Caco-2 (cell line): ENCODE measurements at regions not wholly inside any gene's neighbourhood (a gene's known extent, or its start where the extent isn't known, plus 50 kb on each side); places are given as distances from the start of the nearest gene placed in this dataset.
"Not testable (repeated sequence)": the region's sequence is repeated elsewhere in the genome, so short reads cannot be mapped to it uniquely, and the experiment has no call there.

Experiments used
- BruUV-seq: library from RNA; stranded (reverse); fragments of 400-500 nt; replicated peaks from 2 replicates; lab custom pipeline; 2021; lab: Mats Ljungman, UMichigan
- CTCF ChIA-PET: fragments of 300-600 bp; sonication (Branson Sonifier 250); formaldehyde crosslinking; loops from one replicate; lab custom pipeline; 2022; ENCODE audit warnings: antibody characterized with exemption; lab: Charles Lee
- POLR2A ChIA-PET: fragments of 300-600 bp; sonication (Branson Sonifier 250); formaldehyde crosslinking; loops from one replicate; lab custom pipeline; 2022; ENCODE audit warnings: antibody characterized with exemption; lab: Charles Lee
- DNase-seq, 2 experiments: peaks; one replicate each; pipeline versions ENCODE4 v3.0.0 to v3.0.0-alpha.2; 2020 to 2022
- H3K27me3 ChIP-seq: replicated peaks from 2 replicates; pipeline ENCODE4 v1.6.0; 2011; ENCODE audit warnings: low read length; ENCODE audit not compliant: control insufficient read depth, insufficient read depth
- H3K36me3 ChIP-seq: 2 replicates; pipeline ENCODE4 v1.5.1; 2011; ENCODE audit warnings: low read length; ENCODE audit not compliant: control insufficient read depth, insufficient read depth
- H3K4me1 ChIP-seq: fragments of 250-450 bp; sonication (Bioruptor Pico); 2 replicates; pipeline ENCODE4 v1.5.1; 2020; ENCODE audit warnings: mild to moderate bottlenecking
- H3K4me3 ChIP-seq: 2 replicates; pipeline ENCODE4 v1.5.1; 2011; ENCODE audit warnings: low read depth, mild to moderate bottlenecking, control low read depth, low read length
- H3K9me3 ChIP-seq: fragments of 250-450 bp; sonication (Bioruptor Pico); 2 replicates; pipeline ENCODE4 v1.5.1; 2020; ENCODE audit warnings: mild to moderate bottlenecking, moderate library complexity
- H3K27ac Mint-ChIP-seq: one replicate; pipeline ENCODE4 v1.8.0; 2022; ENCODE audit warnings: mixed read lengths; ENCODE audit not compliant: unreplicated experiment
- H3K27me3 Mint-ChIP-seq: one replicate; pipeline ENCODE4 v1.8.0; 2022; ENCODE audit warnings: mixed read lengths; ENCODE audit not compliant: insufficient read depth, unreplicated experiment
- H3K36me3 Mint-ChIP-seq: one replicate; pipeline ENCODE4 v1.8.0; 2022; ENCODE audit warnings: mild to moderate bottlenecking, mixed read lengths; ENCODE audit not compliant: insufficient read depth, unreplicated experiment
- H3K4me1 Mint-ChIP-seq: one replicate; pipeline ENCODE4 v1.8.0; 2022; ENCODE audit warnings: low read depth, mixed read lengths; ENCODE audit not compliant: unreplicated experiment
- H3K4me3 Mint-ChIP-seq: one replicate; pipeline ENCODE4 v1.8.0; 2022; ENCODE audit warnings: mild to moderate bottlenecking, moderate library complexity, mixed read lengths; ENCODE audit not compliant: unreplicated experiment
- H3K9me3 Mint-ChIP-seq: one replicate; pipeline ENCODE4 v1.8.0; 2022; ENCODE audit warnings: mixed read lengths; ENCODE audit not compliant: unreplicated experiment
- intact Hi-C: fragments of 100-400 bp; cut with micrococcal nuclease; formaldehyde crosslinking; loops from one replicate; pipeline ENCODE4 v1.10.0; 2022; ENCODE audit not compliant: unreplicated experiment
- TF ChIP-seq, protein P1 (sequence below), 2 experiments: fragments of 200-600 bp in 1 of 2; IDR thresholded peaks; 1 replicate in 1 of 2; 2 replicates in 1 of 2; pipeline versions ENCODE4 v1.5.1 to v1.8.0; 2011 to 2022; ENCODE audit warnings: antibody characterized with exemption in 1 of 2, control low read depth in 1 of 2, inconsistent platforms in 1 of 2, low read depth in 1 of 2, low read length in 1 of 2, mild to moderate bottlenecking in 1 of 2, moderate library complexity in 1 of 2; ENCODE audit not compliant: insufficient read depth in 1 of 2, severe bottlenecking in 1 of 2, unreplicated experiment in 1 of 2

DNA sequence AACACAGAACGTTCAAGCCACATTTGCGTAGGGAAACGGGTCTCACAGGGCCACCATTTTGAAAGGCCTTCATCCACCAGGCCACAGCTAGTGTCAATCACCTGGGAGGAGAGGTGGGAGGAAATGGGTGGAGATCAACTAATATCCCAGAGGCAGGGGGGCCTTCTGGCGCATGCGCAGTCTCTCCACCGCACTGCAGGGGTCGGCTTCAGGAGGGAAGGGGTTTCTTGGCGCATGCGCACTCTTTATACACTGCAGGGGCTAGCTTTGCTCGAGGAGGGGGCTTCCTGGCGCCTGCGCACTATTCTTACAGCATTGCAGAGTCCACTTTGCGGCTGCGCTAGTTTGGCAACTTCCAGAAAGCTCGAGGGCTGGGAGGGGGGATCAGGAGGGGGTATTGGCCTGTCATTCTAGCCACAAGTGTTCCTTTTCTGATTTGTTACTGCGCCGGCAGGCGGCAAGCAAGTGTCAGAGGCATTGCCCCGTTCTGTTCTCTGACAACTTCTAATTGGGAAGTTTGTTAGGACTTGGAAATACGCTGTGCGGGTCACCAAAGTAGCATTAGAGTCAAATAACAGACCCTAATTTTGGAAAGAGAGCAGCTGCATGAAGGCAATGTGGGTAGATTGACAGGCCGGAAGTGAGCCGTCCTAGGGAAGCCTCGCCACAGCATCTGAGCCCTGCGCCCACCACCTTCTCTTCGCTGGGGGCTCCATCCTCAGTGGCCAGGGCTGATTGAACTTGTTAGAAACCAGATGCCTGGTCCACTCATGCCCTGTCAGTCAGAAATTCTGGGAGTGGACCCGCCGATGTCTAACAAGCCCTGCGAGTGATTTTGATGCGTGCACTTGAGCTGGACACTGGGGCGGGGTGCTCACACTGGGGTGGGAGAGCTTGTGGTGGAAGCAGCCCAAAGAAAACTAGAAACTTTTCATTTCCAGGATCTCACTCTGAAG lies 173.5 kb upstream of the NDN start:
- no peaks in the 10 kb centered on the region for H3K4me1 ChIP-seq
- H3K36me3 ChIP-seq, result no peaks in the 10 kb centered on the region
- ChIA-PET POLR2A (no interaction called here), CTCF (interaction anchor here (0.6 kb wide), 1 partner anchor 194 kb away, joined by 8 read pairs; no protein-coding TSS in a partner anchor)
- Mint-ChIP-seq H3K4me1 (no peaks in the 10 kb centered on the region), H3K27me3 (peaks cover 13% of the 10 kb centered on the region), H3K9me3 (no peaks in the 10 kb centered on the region), H3K4me3 (no peak overlapping the region), H3K36me3 (no peaks in the 10 kb centered on the region), H3K27ac (no peak overlapping the region)
- H3K27me3 ChIP-seq, result no peaks in the 10 kb centered on the region
- no peak overlapping the region for H3K4me3 ChIP-seq
- no TSS peak for BruUV-seq
- intact Hi-C loops, result no loop called here
- no peaks in the 10 kb centered on the region for H3K9me3 ChIP-seq
- no peak for DNase-seq
- TF ChIP-seq, protein P1, sequence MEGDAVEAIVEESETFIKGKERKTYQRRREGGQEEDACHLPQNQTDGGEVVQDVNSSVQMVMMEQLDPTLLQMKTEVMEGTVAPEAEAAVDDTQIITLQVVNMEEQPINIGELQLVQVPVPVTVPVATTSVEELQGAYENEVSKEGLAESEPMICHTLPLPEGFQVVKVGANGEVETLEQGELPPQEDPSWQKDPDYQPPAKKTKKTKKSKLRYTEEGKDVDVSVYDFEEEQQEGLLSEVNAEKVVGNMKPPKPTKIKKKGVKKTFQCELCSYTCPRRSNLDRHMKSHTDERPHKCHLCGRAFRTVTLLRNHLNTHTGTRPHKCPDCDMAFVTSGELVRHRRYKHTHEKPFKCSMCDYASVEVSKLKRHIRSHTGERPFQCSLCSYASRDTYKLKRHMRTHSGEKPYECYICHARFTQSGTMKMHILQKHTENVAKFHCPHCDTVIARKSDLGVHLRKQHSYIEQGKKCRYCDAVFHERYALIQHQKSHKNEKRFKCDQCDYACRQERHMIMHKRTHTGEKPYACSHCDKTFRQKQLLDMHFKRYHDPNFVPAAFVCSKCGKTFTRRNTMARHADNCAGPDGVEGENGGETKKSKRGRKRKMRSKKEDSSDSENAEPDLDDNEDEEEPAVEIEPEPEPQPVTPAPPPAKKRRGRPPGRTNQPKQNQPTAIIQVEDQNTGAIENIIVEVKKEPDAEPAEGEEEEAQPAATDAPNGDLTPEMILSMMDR (IDR thresholded peaks at IDR 0.05; ENCODE audit: insufficient read depth in 1 of 2, low read depth in 1 of 2, low read length in 1 of 2, severe bottlenecking in 1 of 2, unreplicated experiment in 1 of 2), result no peak

DNA sequence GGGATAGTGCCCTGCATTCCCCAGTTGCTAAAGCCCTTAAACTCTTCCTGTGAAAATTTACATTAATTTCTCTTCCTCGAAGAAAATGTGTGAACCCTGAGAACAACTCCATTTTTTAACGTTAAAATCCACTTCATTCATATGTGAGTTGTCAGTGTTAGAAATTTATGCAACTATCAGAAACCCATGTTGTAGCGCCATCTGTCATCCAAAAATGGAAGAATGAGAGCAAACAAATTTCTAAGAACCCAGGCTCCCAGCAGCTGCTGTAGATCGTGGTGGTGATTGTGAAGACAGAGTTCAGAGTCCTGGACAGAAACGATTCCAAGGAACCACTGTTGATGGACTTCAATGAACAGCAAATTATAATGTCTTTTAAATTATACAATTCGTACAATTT lies 179.7 kb upstream of the NDN start:
- no peaks in the 10 kb centered on the region for H3K27me3 ChIP-seq
- no peaks in the 10 kb centered on the region for H3K4me1 ChIP-seq
- peaks cover 4% of the 10 kb centered on the region for H3K27me3 Mint-ChIP-seq
- ChIA-PET POLR2A (no interaction called here), CTCF (no interaction called here)
- intact Hi-C loops, result loop anchor here (1.0 kb wide), 1 partner anchor 225 kb away; no protein-coding TSS in a partner anchor
- H3K27ac Mint-ChIP-seq, result no peak overlapping the region
- no peak overlapping the region for H3K4me3 Mint-ChIP-seq
- peak in 1 of 2 experiments; percentile 37 for DNase-seq
- TF ChIP-seq, protein P1 (IDR thresholded peaks at IDR 0.05; ENCODE audit: insufficient read depth in 1 of 2, low read depth in 1 of 2, low read length in 1 of 2, severe bottlenecking in 1 of 2, unreplicated experiment in 1 of 2), result peak; percentile 40 to 48
- no peaks in the 10 kb centered on the region for H3K9me3 Mint-ChIP-seq
- H3K36me3 Mint-ChIP-seq, result no peaks in the 10 kb centered on the region
- no peak overlapping the region for H3K4me3 ChIP-seq
- H3K4me1 Mint-ChIP-seq, result no peaks in the 10 kb centered on the region
- no peaks in the 10 kb centered on the region for H3K36me3 ChIP-seq
- H3K9me3 ChIP-seq, result no peaks in the 10 kb centered on the region
- no TSS peak for BruUV-seq

- TF ChIP-seq, protein P1 (IDR thresholded peaks at IDR 0.05; ENCODE audit: insufficient read depth in 1 of 2, low read depth in 1 of 2, low read length in 1 of 2, severe bottlenecking in 1 of 2, unreplicated experiment in 1 of 2), result no peak
- Histone ChIP-seq H3K4me1 (no peaks in the 10 kb centered on the region), H3K36me3 (no peaks in the 10 kb centered on the region), H3K4me3 (no peak overlapping the region), H3K27me3 (no peaks in the 10 kb centered on the region), H3K9me3 (no peaks in the 10 kb centered on the region)
- Mint-ChIP-seq H3K27ac (no peak overlapping the region), H3K36me3 (no peaks in the 10 kb centered on the region), H3K4me3 (no peak overlapping the region), H3K4me1 (no peaks in the 10 kb centered on the region), H3K27me3 (peaks cover 4% of the 10 kb centered on the region), H3K9me3 (no peaks in the 10 kb centered on the region)
- no peak for DNase-seq
- BruUV-seq, result no TSS peak
- POLR2A ChIA-PET, result no interaction called here
- intact Hi-C loops, result no loop called here
- CTCF ChIA-PET, result no interaction called here
These were observed 182.3 kb upstream of the NDN start for GRCh38 chr15:23869396-23869795.

GRCh38 chr15:23873613-23874012 lies 186.5 kb upstream of the NDN start:
- BruUV-seq, H3K9me3 ChIP-seq, intact Hi-C loops, H3K9me3 Mint-ChIP-seq, H3K27me3 Mint-ChIP-seq, H3K27me3 ChIP-seq, H3K36me3 ChIP-seq, DNase-seq, H3K4me3 Mint-ChIP-seq, H3K4me1 ChIP-seq, H3K27ac Mint-ChIP-seq, H3K36me3 Mint-ChIP-seq, H3K4me3 ChIP-seq, H3K4me1 Mint-ChIP-seq, CTCF ChIA-PET, POLR2A ChIA-PET: not testable (repeated sequence)
